AG09319 (cell line): ENCODE measurements at regions not wholly inside any gene's neighbourhood (a gene's known extent, or its start where the extent isn't known, plus 50 kb on each side); places are given as distances from the start of the nearest gene placed in this dataset.
"Not testable (repeated sequence)": the region's sequence is repeated elsewhere in the genome, so short reads cannot be mapped to it uniquely, and the experiment has no call there.

Source experiments
- DNase-seq: peaks from one replicate; pipeline ENCODE4 v3.0.0-alpha.2; 2010; ENCODE audit warnings: low read depth; ENCODE audit errors: extremely low read depth
- CTCF ChIP-seq: IDR thresholded peaks from 2 replicates; pipeline ENCODE4 v1.5.1; 2011; ENCODE audit warnings: low read depth, mild to moderate bottlenecking, inconsistent platforms, low read length, moderate library complexity

- no peak for DNase-seq
- TF ChIP-seq CTCF: no peak
Observed at GRCh38 chr5:13354611-13355010, 589.9 kb downstream of the DNAH5 start.

GRCh38 chr5:13350767-13351166 is 593.7 kb downstream of the DNAH5 start:
- TF ChIP-seq CTCF: no peak
- no peak for DNase-seq

GRCh38 chr5:13348568-13348967 is 595.9 kb downstream of the DNAH5 start:
- no peak for TF ChIP-seq CTCF
- no peak for DNase-seq

- no peak for TF ChIP-seq CTCF
- DNase-seq: no peak
Observed at GRCh38 chr5:13346401-13346800, 598.1 kb downstream of the DNAH5 start.

GRCh38 chr5:13339093-13339492 is 605.4 kb downstream of the DNAH5 start:
- no peak for DNase-seq
- no peak for TF ChIP-seq CTCF

GRCh38 chr5:13335026-13335425 is 609.5 kb downstream of the DNAH5 start:
- DNase-seq: not testable (repeated sequence)

- no peak for TF ChIP-seq CTCF
- DNase-seq: no peak
Observed at GRCh38 chr5:13331585-13331984, 612.9 kb downstream of the DNAH5 start.

- no peak for DNase-seq
- TF ChIP-seq CTCF: no peak
Observed at GRCh38 chr5:13328316-13328715, 616.2 kb downstream of the DNAH5 start.
